Smooth muscle cell (in vitro differentiated cells): ENCODE measurements at regions not wholly inside any gene's neighbourhood (a gene's known extent, or its start where the extent isn't known, plus 50 kb on each side); places are given as distances from the start of the nearest gene placed in this dataset.

Source experiments
- DNase-seq: peaks from one replicate; lab custom pipeline; 2025; ENCODE audit not compliant: unreplicated experiment; lab: John Stamatoyannopoulos, UW
- H2AFZ ChIP-seq: fragments of 200-600 bp; sonication (generic); 2 replicates; pipeline ENCODE4 v1.6.0; 2016; ENCODE audit warnings: antibody characterized with exemption, low read depth, mild to moderate bottlenecking
- H3F3A ChIP-seq: fragments of 200-600 bp; sonication (generic); 2 replicates; pipeline ENCODE4 v1.6.0; 2017; ENCODE audit warnings: antibody characterized with exemption, low read depth
- H3K27ac ChIP-seq: fragments of 200-600 bp; sonication (generic); 2 replicates; pipeline ENCODE4 v1.5.1; 2016; ENCODE audit warnings: low read depth, mild to moderate bottlenecking
- H3K27me3 ChIP-seq: fragments of 200-600 bp; sonication (generic); 2 replicates; pipeline ENCODE4 v1.6.1; 2016; ENCODE audit warnings: low read depth, mild to moderate bottlenecking
- H3K36me3 ChIP-seq: fragments of 200-600 bp; sonication (generic); 2 replicates; pipeline ENCODE4 v1.5.1; 2016; ENCODE audit warnings: low read depth
- H3K4me1 ChIP-seq: fragments of 200-600 bp; sonication (generic); 2 replicates; pipeline ENCODE4 v1.5.1; 2016; ENCODE audit warnings: low read depth
- H3K4me2 ChIP-seq: fragments of 200-600 bp; sonication (generic); 2 replicates; pipeline ENCODE4 v1.6.0; 2016; ENCODE audit warnings: mild to moderate bottlenecking
- H3K4me3 ChIP-seq: fragments of 200-600 bp; sonication (generic); 2 replicates; pipeline ENCODE4 v1.5.1; 2016; ENCODE audit warnings: mild to moderate bottlenecking
- H3K79me2 ChIP-seq: fragments of 200-600 bp; sonication (generic); 2 replicates; pipeline ENCODE4 v1.6.0; 2016; ENCODE audit warnings: low read depth, mild to moderate bottlenecking
- H3K9ac ChIP-seq: fragments of 200-600 bp; sonication (generic); 2 replicates; pipeline ENCODE4 v1.6.0; 2016; ENCODE audit warnings: low read depth
- H3K9me3 ChIP-seq: fragments of 200-600 bp; sonication (generic); replicated peaks from 2 replicates; pipeline ENCODE4 v1.5.1; 2016; ENCODE audit warnings: low read depth
- H4K20me1 ChIP-seq: fragments of 200-600 bp; sonication (generic); 2 replicates; pipeline ENCODE4 v1.6.0; 2016; ENCODE audit warnings: low read depth
- WGBS: methylation state at CpG from one replicate; pipeline ENCODE4 v1.1.7; 2016; ENCODE audit warnings: low lambda C conversion rate; 5-methylcytosine and 5-hydroxymethylcytosine counted together
- TF ChIP-seq, protein P1 (sequence below): fragments of 200-600 bp; sonication (generic); IDR thresholded peaks from 2 replicates; pipeline ENCODE4 v1.5.1; 2017; ENCODE audit warnings: borderline replicate concordance, mild to moderate bottlenecking, antibody characterized with exemption; ENCODE audit not compliant: insufficient read depth, poor library complexity, severe bottlenecking

DNA sequence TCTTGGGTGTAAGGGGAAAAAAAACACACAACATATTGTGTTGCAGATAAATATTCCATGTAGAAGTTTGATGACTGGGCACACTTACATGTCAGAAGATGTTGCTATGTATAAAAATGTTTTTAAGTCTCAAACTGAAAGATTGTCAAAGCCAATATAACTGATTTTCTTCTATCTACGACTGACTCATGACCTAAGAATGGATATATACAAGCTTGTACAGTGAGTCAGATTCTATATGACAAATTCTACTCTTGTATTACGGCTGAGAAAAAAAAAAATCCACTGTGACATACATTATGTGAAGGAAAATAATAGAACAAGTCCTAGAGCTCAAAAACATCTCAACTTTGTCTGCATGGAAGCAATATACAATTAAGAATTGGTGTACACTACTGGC lies 343.0 kb upstream of the PCDH15 start:
- no peaks in the 10 kb centered on the region for H3K27me3 ChIP-seq

DNA sequence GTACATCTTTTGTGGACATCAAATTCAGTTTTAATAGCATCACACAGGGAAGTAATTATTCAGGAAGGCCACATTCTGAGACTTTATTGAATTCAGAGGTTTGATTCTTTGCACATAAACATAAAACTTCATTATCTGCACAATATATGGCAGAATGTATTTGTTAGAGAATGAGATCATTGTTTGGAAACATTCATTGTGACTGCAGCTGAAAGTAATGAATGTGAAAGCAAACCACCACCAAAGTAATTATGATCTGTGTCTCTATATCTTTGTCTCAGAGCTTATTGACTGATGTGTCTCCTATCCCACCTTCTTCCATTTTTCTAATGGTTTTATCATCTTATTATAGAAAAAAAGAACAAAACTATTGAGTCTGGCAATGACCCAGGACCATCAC lies 340.9 kb upstream of the PCDH15 start:
- H3K4me3 ChIP-seq, result no peak overlapping the region
- no peak for DNase-seq
- H2AFZ ChIP-seq, result no peak overlapping the region
- no peaks in the 10 kb centered on the region for H3F3A ChIP-seq
- H4K20me1 ChIP-seq, result no peaks in the 10 kb centered on the region
- no peak overlapping the region for H3K4me2 ChIP-seq
- H3K9ac ChIP-seq, result no peak overlapping the region
- no peaks in the 10 kb centered on the region for H3K79me2 ChIP-seq
- H3K27ac ChIP-seq, result no peak overlapping the region
- no peaks in the 10 kb centered on the region for H3K27me3 ChIP-seq
- no peaks in the 10 kb centered on the region for H3K36me3 ChIP-seq
- peaks cover 6% of the 10 kb centered on the region for H3K9me3 ChIP-seq
- peaks cover 5% of the 10 kb centered on the region for H3K4me1 ChIP-seq
- TF ChIP-seq, protein P1, sequence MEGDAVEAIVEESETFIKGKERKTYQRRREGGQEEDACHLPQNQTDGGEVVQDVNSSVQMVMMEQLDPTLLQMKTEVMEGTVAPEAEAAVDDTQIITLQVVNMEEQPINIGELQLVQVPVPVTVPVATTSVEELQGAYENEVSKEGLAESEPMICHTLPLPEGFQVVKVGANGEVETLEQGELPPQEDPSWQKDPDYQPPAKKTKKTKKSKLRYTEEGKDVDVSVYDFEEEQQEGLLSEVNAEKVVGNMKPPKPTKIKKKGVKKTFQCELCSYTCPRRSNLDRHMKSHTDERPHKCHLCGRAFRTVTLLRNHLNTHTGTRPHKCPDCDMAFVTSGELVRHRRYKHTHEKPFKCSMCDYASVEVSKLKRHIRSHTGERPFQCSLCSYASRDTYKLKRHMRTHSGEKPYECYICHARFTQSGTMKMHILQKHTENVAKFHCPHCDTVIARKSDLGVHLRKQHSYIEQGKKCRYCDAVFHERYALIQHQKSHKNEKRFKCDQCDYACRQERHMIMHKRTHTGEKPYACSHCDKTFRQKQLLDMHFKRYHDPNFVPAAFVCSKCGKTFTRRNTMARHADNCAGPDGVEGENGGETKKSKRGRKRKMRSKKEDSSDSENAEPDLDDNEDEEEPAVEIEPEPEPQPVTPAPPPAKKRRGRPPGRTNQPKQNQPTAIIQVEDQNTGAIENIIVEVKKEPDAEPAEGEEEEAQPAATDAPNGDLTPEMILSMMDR, result no peak

More for the DNA sequence above, 343.0 kb upstream of the PCDH15 start:
- DNase-seq, result no peak
- H3K4me3 ChIP-seq, result no peak overlapping the region
- H2AFZ ChIP-seq, result no peak overlapping the region
- no peaks in the 10 kb centered on the region for H4K20me1 ChIP-seq
- TF ChIP-seq, protein P1, result no peak
- no peaks in the 10 kb centered on the region for H3K9me3 ChIP-seq
- H3K27ac ChIP-seq, result no peak overlapping the region
- no peak overlapping the region for H3K9ac ChIP-seq
- 73% methylated on average over 2 of the region's 2 CpGs for WGBS
- no peaks in the 10 kb centered on the region for H3F3A ChIP-seq
- no peaks in the 10 kb centered on the region for H3K36me3 ChIP-seq
- peaks cover 5% of the 10 kb centered on the region for H3K4me1 ChIP-seq
- no peak overlapping the region for H3K4me2 ChIP-seq
- H3K79me2 ChIP-seq, result no peaks in the 10 kb centered on the region

DNA sequence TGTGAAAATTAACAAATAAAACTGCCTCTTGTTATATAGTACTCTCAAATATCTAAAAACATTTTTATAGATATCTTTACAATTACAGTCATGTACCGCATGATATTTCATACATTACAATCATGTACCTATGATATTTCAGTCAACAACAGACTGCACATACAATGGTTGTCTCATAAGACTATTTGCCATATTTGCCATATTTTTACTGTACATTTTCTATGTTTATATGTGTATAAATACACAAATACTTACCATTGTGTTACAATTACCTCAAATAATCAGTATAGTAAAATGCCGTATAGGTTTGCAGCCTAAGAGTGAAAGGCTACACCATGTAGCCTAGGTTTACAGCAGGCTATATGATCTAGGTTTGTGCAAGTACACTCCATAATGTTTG lies 336.0 kb upstream of the PCDH15 start:
- H3K9me3 ChIP-seq, result peaks cover 6% of the 10 kb centered on the region
- no peaks in the 10 kb centered on the region for H3K27me3 ChIP-seq
- WGBS, result 98% methylated on average over 2 of the region's 2 CpGs
- DNase-seq, result no peak
- no peak overlapping the region for H3K9ac ChIP-seq
- no peaks in the 10 kb centered on the region for H3K4me1 ChIP-seq
- TF ChIP-seq, protein P1, result no peak
- H3K79me2 ChIP-seq, result no peaks in the 10 kb centered on the region
- no peak overlapping the region for H3K4me3 ChIP-seq
- H2AFZ ChIP-seq, result no peak overlapping the region
- no peak overlapping the region for H3K27ac ChIP-seq
- no peaks in the 10 kb centered on the region for H3K36me3 ChIP-seq
- no peaks in the 10 kb centered on the region for H3F3A ChIP-seq
- H3K4me2 ChIP-seq, result no peak overlapping the region
- H4K20me1 ChIP-seq, result no peaks in the 10 kb centered on the region

DNA sequence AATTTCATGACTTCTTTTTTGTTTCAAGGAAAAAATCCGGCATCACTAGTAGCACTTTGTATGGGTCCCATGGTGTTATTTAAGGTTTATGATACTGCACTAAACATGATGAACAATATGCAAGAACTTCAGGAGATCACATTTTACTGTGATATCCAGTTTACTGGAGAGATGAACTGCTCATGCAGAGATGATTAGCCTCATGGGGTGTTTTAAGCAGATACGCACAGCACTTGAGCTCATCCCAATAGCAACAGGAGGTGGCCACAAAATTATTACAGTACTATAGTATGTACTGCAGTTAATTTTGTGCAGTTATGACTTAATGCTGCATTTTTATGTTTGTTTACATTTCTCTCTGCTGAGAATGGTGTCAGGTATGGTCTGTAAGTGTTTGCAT lies 303.7 kb upstream of the PCDH15 start:
- TF ChIP-seq, protein P1, result no peak
- Histone ChIP-seq H3K4me2 (no peak overlapping the region), H3K79me2 (no peaks in the 10 kb centered on the region), H3K4me1 (no peaks in the 10 kb centered on the region), H3K36me3 (no peaks in the 10 kb centered on the region), H2AFZ (no peak overlapping the region), H3K27me3 (no peaks in the 10 kb centered on the region), H3K27ac (no peak overlapping the region), H3K4me3 (no peak overlapping the region), H3K9me3 (no peaks in the 10 kb centered on the region), H4K20me1 (no peaks in the 10 kb centered on the region), H3F3A (no peaks in the 10 kb centered on the region), H3K9ac (no peak overlapping the region)
- DNase-seq, result no peak
- WGBS, result 92% methylated on average over 2 of the region's 2 CpGs
